GM13977 (cell line): ENCODE measurements at regions not wholly inside any gene's neighbourhood (a gene's known extent, or its start where the extent isn't known, plus 50 kb on each side); places are given as distances from the start of the nearest gene placed in this dataset.

Experiments used
- DNase-seq: peaks from one replicate; pipeline ENCODE4 v3.0.0; 2012; ENCODE audit warnings: low spot score
- CTCF ChIP-seq: IDR thresholded peaks from 2 replicates; pipeline ENCODE4 v1.5.1; 2012; ENCODE audit warnings: mild to moderate bottlenecking, control low read depth; ENCODE audit not compliant: insufficient read depth; ENCODE audit errors: extremely low read depth, missing control alignments
- in situ Hi-C: fragments of 300-500 bp; cut with MboI; formaldehyde crosslinking; loops from one replicate; pipeline ENCODE4 v1.12.0; 2022; ENCODE audit warnings: low sequenced_read_pairs, low pct_unique_long_range_greater_than_20kb, mixed read lengths, inconsistent platforms; ENCODE audit not compliant: unreplicated experiment

- no peak for TF ChIP-seq CTCF
- in situ Hi-C loops = no loop called here
These were observed 485.8 kb downstream of the STK39 start for GRCh38 chr2:167761465-167762136.

GRCh38 chr2:167759531-167759930 lies 487.9 kb downstream of the STK39 start:
- no peak for TF ChIP-seq CTCF
- in situ Hi-C loops = no loop called here
- no peak for DNase-seq

More at GRCh38 chr2:167761465-167762136, 485.8 kb downstream of the STK39 start:
- DNase-seq = no peak

- in situ Hi-C loops = no loop called here
- no peak for TF ChIP-seq CTCF
- DNase-seq = no peak
These were observed 489.1 kb downstream of the STK39 start for GRCh38 chr2:167758292-167758691.

- TF ChIP-seq CTCF = no peak
- in situ Hi-C loops = no loop called here
- no peak for DNase-seq
These were observed 490.9 kb downstream of the STK39 start for GRCh38 chr2:167756446-167756845.

GRCh38 chr2:167753142-167753541 lies 494.3 kb downstream of the STK39 start:
- DNase-seq = no peak
- no peak for TF ChIP-seq CTCF
- in situ Hi-C loops = no loop called here

- no peak for DNase-seq
- no peak for TF ChIP-seq CTCF
- in situ Hi-C loops = no loop called here
These were observed 494.7 kb downstream of the STK39 start for GRCh38 chr2:167752734-167753133.
